ENCODE measurements at regions not wholly inside any gene's neighbourhood (a gene's known extent, or its start where the extent isn't known, plus 50 kb on each side); places are given as distances from the start of the nearest gene placed in this dataset.
"Not testable (repeated sequence)": the region's sequence is repeated elsewhere in the genome, so short reads cannot be mapped to it uniquely, and the experiment has no call there.

DNA sequence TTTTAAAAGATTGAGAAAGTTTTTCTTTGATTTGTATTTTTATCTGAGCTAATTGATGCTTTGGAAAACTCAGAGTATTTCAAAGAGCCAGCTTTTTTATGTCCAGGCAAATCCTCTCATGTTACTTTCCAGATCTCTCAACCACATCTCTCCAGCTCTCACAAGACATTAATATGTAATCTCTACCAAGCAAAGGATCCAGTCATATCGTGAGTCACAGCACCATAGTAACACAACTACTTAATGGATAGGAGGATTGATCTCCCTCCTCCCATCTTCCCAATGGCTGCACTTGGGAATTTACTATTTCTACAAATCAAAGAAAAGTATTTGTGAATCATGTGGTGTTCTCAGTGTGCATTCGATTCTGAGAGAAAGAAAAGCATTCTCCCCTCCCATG is 63.3 kb downstream of the POU4F1 start:
- Histone ChIP-seq H3K9me3 (ENCODE audit: control insufficient read depth, low read length) (no peaks in the 10 kb centered on the region), H3K79me2 (no peaks in the 10 kb centered on the region), H3K4me1 (no peaks in the 10 kb centered on the region)

GRCh38 chr13:78526044-78526443 is 77.3 kb downstream of the POU4F1 start:
- H3K36me3 ChIP-seq (ENCODE audit: control insufficient read depth, insufficient read depth, low read length); H3K9me3 ChIP-seq (ENCODE audit: control insufficient read depth, low read length); H3K4me2 ChIP-seq (ENCODE audit: low read length); H3K79me2 ChIP-seq; H2AFZ ChIP-seq; H3K27ac ChIP-seq; H3K4me1 ChIP-seq; H3K9ac ChIP-seq; H3K4me3 ChIP-seq (ENCODE audit: low read depth, low read length); H3K27me3 ChIP-seq (ENCODE audit: control insufficient read depth, insufficient read depth, low read length): not testable (repeated sequence)

More for the DNA sequence above, 63.3 kb downstream of the POU4F1 start:
- Histone ChIP-seq H2AFZ (no peak overlapping the region), H3K36me3 (ENCODE audit: control insufficient read depth, insufficient read depth, low read length) (no peaks in the 10 kb centered on the region), H3K27me3 (ENCODE audit: control insufficient read depth, insufficient read depth, low read length) (no peaks in the 10 kb centered on the region), H3K4me2 (ENCODE audit: low read length) (no peak overlapping the region), H3K27ac (no peak overlapping the region), H3K9ac (no peak overlapping the region), H3K4me3 (ENCODE audit: low read depth, low read length) (no peak overlapping the region)
- TF ChIP-seq, protein P1, sequence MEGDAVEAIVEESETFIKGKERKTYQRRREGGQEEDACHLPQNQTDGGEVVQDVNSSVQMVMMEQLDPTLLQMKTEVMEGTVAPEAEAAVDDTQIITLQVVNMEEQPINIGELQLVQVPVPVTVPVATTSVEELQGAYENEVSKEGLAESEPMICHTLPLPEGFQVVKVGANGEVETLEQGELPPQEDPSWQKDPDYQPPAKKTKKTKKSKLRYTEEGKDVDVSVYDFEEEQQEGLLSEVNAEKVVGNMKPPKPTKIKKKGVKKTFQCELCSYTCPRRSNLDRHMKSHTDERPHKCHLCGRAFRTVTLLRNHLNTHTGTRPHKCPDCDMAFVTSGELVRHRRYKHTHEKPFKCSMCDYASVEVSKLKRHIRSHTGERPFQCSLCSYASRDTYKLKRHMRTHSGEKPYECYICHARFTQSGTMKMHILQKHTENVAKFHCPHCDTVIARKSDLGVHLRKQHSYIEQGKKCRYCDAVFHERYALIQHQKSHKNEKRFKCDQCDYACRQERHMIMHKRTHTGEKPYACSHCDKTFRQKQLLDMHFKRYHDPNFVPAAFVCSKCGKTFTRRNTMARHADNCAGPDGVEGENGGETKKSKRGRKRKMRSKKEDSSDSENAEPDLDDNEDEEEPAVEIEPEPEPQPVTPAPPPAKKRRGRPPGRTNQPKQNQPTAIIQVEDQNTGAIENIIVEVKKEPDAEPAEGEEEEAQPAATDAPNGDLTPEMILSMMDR (IDR thresholded peaks at IDR 0.05), result no peak

- Histone ChIP-seq H2AFZ (no peak overlapping the region), H3K4me3 (ENCODE audit: low read depth, low read length) (no peak overlapping the region), H3K4me2 (ENCODE audit: low read length) (no peak overlapping the region), H3K4me1 (no peaks in the 10 kb centered on the region), H3K9ac (no peak overlapping the region), H3K27me3 (ENCODE audit: control insufficient read depth, insufficient read depth, low read length) (no peaks in the 10 kb centered on the region), H3K36me3 (ENCODE audit: control insufficient read depth, insufficient read depth, low read length) (no peaks in the 10 kb centered on the region), H3K79me2 (no peaks in the 10 kb centered on the region), H3K27ac (no peak overlapping the region), H3K9me3 (ENCODE audit: control insufficient read depth, low read length) (no peaks in the 10 kb centered on the region)
- TF ChIP-seq, protein P1 (IDR thresholded peaks at IDR 0.05), result no peak
These were observed 78.4 kb downstream of the POU4F1 start for GRCh38 chr13:78524936-78525335.

GRCh38 chr13:78521091-78521490 is 82.3 kb downstream of the POU4F1 start:
- TF ChIP-seq, protein P1 (IDR thresholded peaks at IDR 0.05), result no peak
- Histone ChIP-seq H3K27ac (no peak overlapping the region), H3K4me1 (no peaks in the 10 kb centered on the region), H3K4me2 (ENCODE audit: low read length) (no peak overlapping the region), H3K79me2 (no peaks in the 10 kb centered on the region), H3K27me3 (ENCODE audit: control insufficient read depth, insufficient read depth, low read length) (no peaks in the 10 kb centered on the region), H3K36me3 (ENCODE audit: control insufficient read depth, insufficient read depth, low read length) (no peaks in the 10 kb centered on the region), H3K4me3 (ENCODE audit: low read depth, low read length) (no peak overlapping the region), H3K9ac (no peak overlapping the region), H3K9me3 (ENCODE audit: control insufficient read depth, low read length) (no peaks in the 10 kb centered on the region), H2AFZ (no peak overlapping the region)

GRCh38 chr13:78520425-78520824 is 82.9 kb downstream of the POU4F1 start:
- H3K9ac ChIP-seq, result no peak overlapping the region
- no peaks in the 10 kb centered on the region for H3K4me1 ChIP-seq
- H3K4me3 ChIP-seq (ENCODE audit: low read depth, low read length), result no peak overlapping the region
- H3K79me2 ChIP-seq, result no peaks in the 10 kb centered on the region
- no peak overlapping the region for H2AFZ ChIP-seq
- no peaks in the 10 kb centered on the region for H3K9me3 ChIP-seq (ENCODE audit: control insufficient read depth, low read length)
- no peaks in the 10 kb centered on the region for H3K36me3 ChIP-seq (ENCODE audit: control insufficient read depth, insufficient read depth, low read length)
- H3K27me3 ChIP-seq (ENCODE audit: control insufficient read depth, insufficient read depth, low read length), result no peaks in the 10 kb centered on the region
- no peak overlapping the region for H3K27ac ChIP-seq
- TF ChIP-seq, protein P1 (IDR thresholded peaks at IDR 0.05), result no peak
- no peak overlapping the region for H3K4me2 ChIP-seq (ENCODE audit: low read length)

GRCh38 chr13:78518482-78518881 is 84.9 kb downstream of the POU4F1 start:
- H2AFZ ChIP-seq; H3K9ac ChIP-seq; H3K9me3 ChIP-seq (ENCODE audit: control insufficient read depth, low read length); H3K79me2 ChIP-seq; H3K4me3 ChIP-seq (ENCODE audit: low read depth, low read length); H3K4me2 ChIP-seq (ENCODE audit: low read length); H3K4me1 ChIP-seq; H3K27ac ChIP-seq; H3K27me3 ChIP-seq (ENCODE audit: control insufficient read depth, insufficient read depth, low read length); H3K36me3 ChIP-seq (ENCODE audit: control insufficient read depth, insufficient read depth, low read length): not testable (repeated sequence)

Measured in parathyroid adenoma (tissue), 2 donors.